ENCODE measurements at regions not wholly inside any gene's neighbourhood (a gene's known extent, or its start where the extent isn't known, plus 50 kb on each side); places are given as distances from the start of the nearest gene placed in this dataset.

DNA sequence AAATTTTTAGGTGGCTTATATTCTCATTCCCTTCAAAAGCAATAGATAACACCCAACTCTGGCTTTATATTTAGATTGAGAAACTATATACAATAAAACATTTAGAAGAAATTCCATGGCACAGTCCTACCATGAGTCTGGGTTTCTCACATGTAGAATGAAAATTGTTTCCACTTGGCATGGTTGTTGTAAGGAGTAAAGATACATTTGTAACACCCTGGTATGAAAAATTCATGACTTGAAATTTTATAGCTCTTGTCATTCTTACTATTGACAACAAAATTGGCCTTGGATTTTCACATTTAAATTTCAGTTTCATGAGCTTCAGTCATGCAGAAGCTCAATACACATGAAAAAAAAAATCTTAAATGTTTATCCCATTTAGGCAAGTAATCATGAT is 92.5 kb upstream of the CBLN2 start:
- H3K36me3 ChIP-seq: no peaks in the 10 kb centered on the region
- no peaks in the 10 kb centered on the region for H3K9me3 ChIP-seq
- ATAC-seq (ENCODE audit: insufficient number of reproducible peaks, low FRiP score, low read depth) (no peak), DNase-seq (ENCODE audit: low spot score) (no peak)
- no peak overlapping the region for H3K27ac ChIP-seq
- no peak overlapping the region for H3K4me3 ChIP-seq
- TF ChIP-seq, protein P1, sequence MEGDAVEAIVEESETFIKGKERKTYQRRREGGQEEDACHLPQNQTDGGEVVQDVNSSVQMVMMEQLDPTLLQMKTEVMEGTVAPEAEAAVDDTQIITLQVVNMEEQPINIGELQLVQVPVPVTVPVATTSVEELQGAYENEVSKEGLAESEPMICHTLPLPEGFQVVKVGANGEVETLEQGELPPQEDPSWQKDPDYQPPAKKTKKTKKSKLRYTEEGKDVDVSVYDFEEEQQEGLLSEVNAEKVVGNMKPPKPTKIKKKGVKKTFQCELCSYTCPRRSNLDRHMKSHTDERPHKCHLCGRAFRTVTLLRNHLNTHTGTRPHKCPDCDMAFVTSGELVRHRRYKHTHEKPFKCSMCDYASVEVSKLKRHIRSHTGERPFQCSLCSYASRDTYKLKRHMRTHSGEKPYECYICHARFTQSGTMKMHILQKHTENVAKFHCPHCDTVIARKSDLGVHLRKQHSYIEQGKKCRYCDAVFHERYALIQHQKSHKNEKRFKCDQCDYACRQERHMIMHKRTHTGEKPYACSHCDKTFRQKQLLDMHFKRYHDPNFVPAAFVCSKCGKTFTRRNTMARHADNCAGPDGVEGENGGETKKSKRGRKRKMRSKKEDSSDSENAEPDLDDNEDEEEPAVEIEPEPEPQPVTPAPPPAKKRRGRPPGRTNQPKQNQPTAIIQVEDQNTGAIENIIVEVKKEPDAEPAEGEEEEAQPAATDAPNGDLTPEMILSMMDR (IDR thresholded peaks at IDR 0.05): no peak
- H3K4me1 ChIP-seq (ENCODE audit: control insufficient read depth in 1 of 2, low read depth in 2 of 2): no peaks in the 10 kb centered on the region
- H3K27me3 ChIP-seq (replicated peaks; ENCODE audit: insufficient read depth): no peaks in the 10 kb centered on the region

DNA sequence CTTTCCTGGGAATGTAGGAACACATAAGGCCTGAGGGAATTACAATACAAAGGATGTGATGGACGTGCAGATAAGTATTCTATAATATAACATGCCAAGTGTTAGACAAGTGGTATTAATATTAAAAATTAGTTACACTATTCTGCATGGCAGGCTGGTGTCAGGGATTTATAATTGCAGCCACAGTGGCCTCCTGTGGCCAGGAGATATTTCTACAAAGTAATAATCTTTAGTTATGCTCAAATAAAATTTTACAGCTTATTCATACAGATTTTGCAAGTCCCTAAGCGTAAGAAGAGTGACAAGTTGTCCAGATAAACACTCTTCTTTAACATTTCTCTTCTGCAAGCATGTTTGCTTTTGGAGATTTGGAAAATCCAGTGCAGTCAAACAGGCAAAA is 90.4 kb upstream of the CBLN2 start:
- ATAC-seq (ENCODE audit: insufficient number of reproducible peaks, low FRiP score, low read depth): no peak
- Histone ChIP-seq H3K9me3 (no peaks in the 10 kb centered on the region), H3K4me1 (ENCODE audit: control insufficient read depth in 1 of 2, low read depth in 2 of 2) (no peaks in the 10 kb centered on the region), H3K27me3 (replicated peaks; ENCODE audit: insufficient read depth) (no peaks in the 10 kb centered on the region), H3K36me3 (no peaks in the 10 kb centered on the region), H3K4me3 (no peak overlapping the region), H3K27ac (no peak overlapping the region)
- DNase-seq (ENCODE audit: low spot score): no peak
- TF ChIP-seq, protein P1 (IDR thresholded peaks at IDR 0.05): no peak

DNA sequence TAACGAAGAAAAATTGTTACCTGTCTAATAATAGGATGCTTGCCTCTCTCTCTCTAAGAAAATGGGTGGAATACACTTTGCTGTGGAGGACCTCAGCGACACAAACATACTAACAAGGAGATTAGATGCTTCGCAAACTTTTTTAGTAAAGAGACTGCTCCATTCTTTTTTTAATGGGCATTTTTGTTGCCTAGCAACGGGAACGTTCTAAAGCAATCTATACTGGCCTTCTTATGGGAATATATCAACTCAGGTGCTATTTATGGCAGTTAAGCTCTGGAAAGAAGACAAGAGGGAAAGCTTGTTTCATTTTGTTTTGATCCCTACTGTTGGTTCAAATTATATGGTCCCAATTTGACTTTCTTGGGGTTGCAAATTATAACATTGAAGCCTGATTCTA is 86.8 kb upstream of the CBLN2 start:
- Histone ChIP-seq H3K9me3 (no peaks in the 10 kb centered on the region), H3K27me3 (replicated peaks; ENCODE audit: insufficient read depth) (no peaks in the 10 kb centered on the region), H3K36me3 (no peaks in the 10 kb centered on the region), H3K4me3 (no peak overlapping the region), H3K27ac (no peak overlapping the region), H3K4me1 (ENCODE audit: control insufficient read depth in 1 of 2, low read depth in 2 of 2) (no peaks in the 10 kb centered on the region)
- TF ChIP-seq, protein P1 (IDR thresholded peaks at IDR 0.05): no peak
- ATAC-seq (ENCODE audit: insufficient number of reproducible peaks, low FRiP score, low read depth): no peak
- DNase-seq (ENCODE audit: low spot score): no peak

DNA sequence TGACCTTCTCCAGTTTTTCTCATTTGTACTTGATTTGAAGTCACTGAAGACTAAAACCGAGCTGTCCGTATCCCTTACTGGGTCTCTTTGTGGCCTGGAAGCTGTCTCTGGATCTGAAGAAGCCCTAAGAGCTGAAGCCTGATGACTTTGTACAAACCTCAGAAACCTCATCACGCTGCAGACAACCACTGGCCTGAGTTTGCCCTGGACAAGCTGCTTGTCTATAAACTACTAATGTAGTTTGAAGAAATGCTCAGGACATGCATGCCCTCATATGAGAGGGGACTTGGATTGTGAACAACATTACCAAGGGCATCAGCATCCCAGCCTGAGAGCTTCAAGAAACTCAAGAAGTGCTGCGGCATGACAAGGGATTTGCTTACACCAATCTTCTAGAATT is 79.3 kb upstream of the CBLN2 start:
- H3K27ac ChIP-seq: no peak overlapping the region
- H3K4me3 ChIP-seq: no peak overlapping the region
- H3K36me3 ChIP-seq: no peaks in the 10 kb centered on the region
- no peak for ATAC-seq (ENCODE audit: insufficient number of reproducible peaks, low FRiP score, low read depth)
- TF ChIP-seq, protein P1 (IDR thresholded peaks at IDR 0.05): no peak
- H3K4me1 ChIP-seq (ENCODE audit: control insufficient read depth in 1 of 2, low read depth in 2 of 2): no peaks in the 10 kb centered on the region
- no peak for DNase-seq (ENCODE audit: low spot score)
- H3K27me3 ChIP-seq (replicated peaks; ENCODE audit: insufficient read depth): no peaks in the 10 kb centered on the region
- H3K9me3 ChIP-seq: no peaks in the 10 kb centered on the region

DNA sequence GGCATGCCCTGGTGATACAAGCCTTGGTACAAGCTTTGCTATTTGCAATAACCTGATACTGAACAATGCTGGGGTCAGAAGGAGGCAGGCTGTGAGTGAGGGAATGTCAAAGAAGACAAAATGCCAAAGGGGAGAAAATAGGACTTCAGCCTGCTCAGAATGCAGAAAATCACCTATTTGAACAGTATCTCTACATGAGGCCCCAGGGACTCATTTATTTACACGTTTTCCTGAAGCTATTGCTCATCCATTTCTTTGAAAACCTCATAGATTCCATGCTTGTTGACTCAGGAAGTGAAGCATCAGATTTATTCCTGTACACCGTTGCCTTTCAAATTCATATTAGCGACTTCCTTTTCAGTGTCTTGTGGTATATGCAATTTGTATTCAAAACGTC is 69.4 kb upstream of the CBLN2 start:
- Histone ChIP-seq H3K36me3 (no peaks in the 10 kb centered on the region), H3K4me3 (no peak overlapping the region), H3K4me1 (ENCODE audit: control insufficient read depth in 1 of 2, low read depth in 2 of 2) (no peaks in the 10 kb centered on the region), H3K9me3 (no peaks in the 10 kb centered on the region), H3K27ac (no peak overlapping the region), H3K27me3 (replicated peaks; ENCODE audit: insufficient read depth) (no peaks in the 10 kb centered on the region)
- no peak for DNase-seq (ENCODE audit: low spot score)
- ATAC-seq (ENCODE audit: insufficient number of reproducible peaks, low FRiP score, low read depth): no peak
- TF ChIP-seq, protein P1 (IDR thresholded peaks at IDR 0.05): no peak

All from thoracic aorta (tissue), 2 donors.